ENCODE measurements at regions not wholly inside any gene's neighbourhood (a gene's known extent, or its start where the extent isn't known, plus 50 kb on each side); places are given as distances from the start of the nearest gene placed in this dataset.

DNA sequence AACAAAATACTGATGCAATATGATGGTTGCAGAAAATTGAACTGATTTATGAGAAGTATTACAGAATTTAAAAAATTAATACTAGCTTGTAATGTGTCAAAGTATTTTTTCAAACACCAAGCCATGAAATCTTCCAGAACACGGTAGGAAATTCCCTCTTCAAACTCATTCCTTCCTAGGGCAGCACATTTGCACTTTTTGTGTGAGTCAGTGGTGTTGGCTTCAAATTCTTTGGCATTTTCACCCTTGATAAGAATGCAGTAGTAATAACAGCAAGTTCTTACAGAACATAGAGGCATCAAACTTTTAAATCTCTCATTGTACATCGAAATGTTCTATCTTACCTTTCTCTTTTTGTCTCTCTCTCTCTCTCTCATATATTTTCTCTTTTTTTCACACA is 191.8 kb downstream of the CGGBP1 start (continued):
- TF ChIP-seq, protein P1, sequence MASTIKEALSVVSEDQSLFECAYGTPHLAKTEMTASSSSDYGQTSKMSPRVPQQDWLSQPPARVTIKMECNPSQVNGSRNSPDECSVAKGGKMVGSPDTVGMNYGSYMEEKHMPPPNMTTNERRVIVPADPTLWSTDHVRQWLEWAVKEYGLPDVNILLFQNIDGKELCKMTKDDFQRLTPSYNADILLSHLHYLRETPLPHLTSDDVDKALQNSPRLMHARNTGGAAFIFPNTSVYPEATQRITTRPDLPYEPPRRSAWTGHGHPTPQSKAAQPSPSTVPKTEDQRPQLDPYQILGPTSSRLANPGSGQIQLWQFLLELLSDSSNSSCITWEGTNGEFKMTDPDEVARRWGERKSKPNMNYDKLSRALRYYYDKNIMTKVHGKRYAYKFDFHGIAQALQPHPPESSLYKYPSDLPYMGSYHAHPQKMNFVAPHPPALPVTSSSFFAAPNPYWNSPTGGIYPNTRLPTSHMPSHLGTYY (CRISPR knock-in tag; IDR thresholded peaks at IDR 0.05): no peak
- no peak for TF ChIP-seq ZNF423 (CRISPR knock-in tag; IDR thresholded peaks at IDR 0.05)
- no peak for TF ChIP-seq KAT7 (CRISPR knock-in tag; IDR thresholded peaks at IDR 0.05; ENCODE audit: borderline replicate concordance)
- no peak for TF ChIP-seq ATF1 (CRISPR knock-in tag; IDR thresholded peaks at IDR 0.05)
- TF ChIP-seq, protein P2, sequence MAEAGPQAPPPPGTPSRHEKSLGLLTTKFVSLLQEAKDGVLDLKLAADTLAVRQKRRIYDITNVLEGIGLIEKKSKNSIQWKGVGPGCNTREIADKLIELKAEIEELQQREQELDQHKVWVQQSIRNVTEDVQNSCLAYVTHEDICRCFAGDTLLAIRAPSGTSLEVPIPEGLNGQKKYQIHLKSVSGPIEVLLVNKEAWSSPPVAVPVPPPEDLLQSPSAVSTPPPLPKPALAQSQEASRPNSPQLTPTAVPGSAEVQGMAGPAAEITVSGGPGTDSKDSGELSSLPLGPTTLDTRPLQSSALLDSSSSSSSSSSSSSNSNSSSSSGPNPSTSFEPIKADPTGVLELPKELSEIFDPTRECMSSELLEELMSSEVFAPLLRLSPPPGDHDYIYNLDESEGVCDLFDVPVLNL (CRISPR knock-in tag; IDR thresholded peaks at IDR 0.05; ENCODE audit: borderline replicate concordance, low read depth): no peak
- TF ChIP-seq ZBTB21 (CRISPR knock-in tag; IDR thresholded peaks at IDR 0.05; ENCODE audit: borderline replicate concordance): no peak
- no peak for TF ChIP-seq ZNF317 (CRISPR knock-in tag; IDR thresholded peaks at IDR 0.05; ENCODE audit: borderline replicate concordance, low read depth)
- TF ChIP-seq, protein P3, sequence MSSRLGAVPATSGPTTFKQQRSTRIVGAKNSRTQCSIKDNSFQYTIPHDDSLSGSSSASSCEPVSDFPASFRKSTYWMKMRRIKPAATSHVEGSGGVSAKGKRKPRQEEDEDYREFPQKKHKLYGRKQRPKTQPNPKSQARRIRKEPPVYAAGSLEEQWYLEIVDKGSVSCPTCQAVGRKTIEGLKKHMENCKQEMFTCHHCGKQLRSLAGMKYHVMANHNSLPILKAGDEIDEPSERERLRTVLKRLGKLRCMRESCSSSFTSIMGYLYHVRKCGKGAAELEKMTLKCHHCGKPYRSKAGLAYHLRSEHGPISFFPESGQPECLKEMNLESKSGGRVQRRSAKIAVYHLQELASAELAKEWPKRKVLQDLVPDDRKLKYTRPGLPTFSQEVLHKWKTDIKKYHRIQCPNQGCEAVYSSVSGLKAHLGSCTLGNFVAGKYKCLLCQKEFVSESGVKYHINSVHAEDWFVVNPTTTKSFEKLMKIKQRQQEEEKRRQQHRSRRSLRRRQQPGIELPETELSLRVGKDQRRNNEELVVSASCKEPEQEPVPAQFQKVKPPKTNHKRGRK (CRISPR knock-in tag; IDR thresholded peaks at IDR 0.05; ENCODE audit: borderline replicate concordance): no peak
- no peak for TF ChIP-seq ZNF396 (CRISPR knock-in tag; IDR thresholded peaks at IDR 0.05; ENCODE audit: borderline replicate concordance)
- TF ChIP-seq FOXK1 (CRISPR knock-in tag; IDR thresholded peaks at IDR 0.05): no peak

DNA sequence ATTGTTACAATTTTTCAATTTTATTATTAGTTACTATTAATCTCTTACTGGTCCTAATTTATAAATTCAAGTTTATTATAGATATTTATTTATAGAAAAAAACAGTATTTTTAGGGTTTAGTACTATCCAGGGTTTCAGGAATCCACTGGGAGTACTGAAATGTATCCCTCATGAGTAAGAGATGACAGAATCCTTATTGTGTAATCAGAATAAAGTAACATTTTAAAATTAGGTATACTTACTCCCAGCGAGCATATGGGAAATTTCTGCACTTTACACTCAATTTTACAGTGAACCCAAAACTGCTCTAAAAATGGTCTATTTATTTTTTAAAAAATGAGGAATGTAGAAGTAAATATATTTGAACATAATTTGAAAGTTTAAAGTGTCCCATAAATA is 202.7 kb downstream of the CGGBP1 start:
- ATAC-seq: no peak
- Mint-ChIP-seq H3K27ac (no peak overlapping the region), H3K36me3 (no peaks in the 10 kb centered on the region), H3K4me1 (no peaks in the 10 kb centered on the region), H3K27me3 (ENCODE audit: low read depth) (no peaks in the 10 kb centered on the region), H3K4me3 (no peak overlapping the region), H3K9me3 (peaks cover 1% of the 10 kb centered on the region)
- CTCF ChIA-PET: no interaction called here
- DNase-seq (ENCODE audit: low spot score): no peak
- POLR2A ChIA-PET: no interaction called here
- TF ChIP-seq, protein P4, sequence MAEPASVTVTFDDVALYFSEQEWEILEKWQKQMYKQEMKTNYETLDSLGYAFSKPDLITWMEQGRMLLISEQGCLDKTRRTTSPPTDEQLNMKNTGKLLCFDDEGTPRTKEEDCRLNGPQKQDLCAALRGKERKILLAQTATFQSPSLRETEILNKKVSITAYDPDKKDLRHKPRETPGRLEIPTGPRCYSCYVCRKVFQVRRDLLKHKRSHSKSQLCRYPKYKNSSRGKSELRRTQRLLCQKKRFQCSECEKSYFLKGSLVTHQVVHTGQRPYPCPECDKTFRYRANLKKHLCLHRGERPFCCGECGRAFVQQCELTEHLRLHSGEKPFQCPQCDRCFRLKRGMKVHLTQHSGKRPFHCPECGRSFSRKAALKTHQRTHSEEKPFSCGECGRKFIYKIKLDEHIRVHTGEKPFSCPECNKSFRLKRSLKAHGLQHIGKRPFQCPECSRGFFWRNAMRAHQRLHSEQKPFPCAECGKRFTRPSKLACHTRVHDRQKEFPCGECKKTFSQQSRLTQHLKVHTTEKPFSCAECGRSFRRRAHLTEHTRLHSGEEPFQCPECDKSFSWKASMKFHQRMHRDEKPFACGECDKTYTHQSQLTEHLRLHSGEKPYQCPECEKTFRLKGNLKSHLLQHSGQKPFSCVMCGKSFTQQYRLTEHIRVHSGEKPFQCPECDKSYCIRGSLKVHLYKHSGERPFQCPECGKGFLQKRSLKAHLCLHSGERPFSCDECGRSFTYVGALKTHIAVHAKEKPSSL (CRISPR knock-in tag; conservative IDR thresholded peaks at IDR 0.05): no peak

DNA sequence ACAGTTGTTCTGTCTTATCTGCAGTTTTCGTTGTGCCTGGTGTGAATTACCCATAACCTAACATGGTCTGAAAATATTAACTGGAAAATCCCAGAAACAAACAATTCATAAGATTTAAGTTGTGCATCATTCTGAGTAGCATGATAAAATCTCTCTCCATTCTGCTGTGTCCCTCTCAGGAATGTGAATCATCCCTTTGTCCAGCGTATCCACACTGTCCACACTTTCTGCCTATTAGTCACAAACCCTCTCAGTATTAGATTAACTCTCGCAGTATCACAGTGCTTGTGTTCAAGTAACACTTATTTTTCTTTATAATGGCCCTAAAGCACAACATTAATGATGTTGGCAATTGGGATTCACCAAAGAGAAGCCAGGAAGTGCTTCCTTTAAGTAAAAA is 203.2 kb downstream of the CGGBP1 start:
- Mint-ChIP-seq H3K4me1 (no peaks in the 10 kb centered on the region), H3K4me3 (no peak overlapping the region), H3K27me3 (ENCODE audit: low read depth) (no peaks in the 10 kb centered on the region), H3K9me3 (peaks cover 4% of the 10 kb centered on the region), H3K27ac (no peak overlapping the region), H3K36me3 (no peaks in the 10 kb centered on the region)
- ChIA-PET POLR2A (no interaction called here), CTCF (no interaction called here)
- TF ChIP-seq TEAD1 (CRISPR knock-in tag; IDR thresholded peaks at IDR 0.05): no peak
- TF ChIP-seq EMX1 (CRISPR knock-in tag; IDR thresholded peaks at IDR 0.05): no peak
- TF ChIP-seq MYBL2 (CRISPR knock-in tag; IDR thresholded peaks at IDR 0.05): no peak
- no peak for TF ChIP-seq NFATC4 (CRISPR knock-in tag; IDR thresholded peaks at IDR 0.05)
- DNase-seq (ENCODE audit: low spot score): no peak
- no peak for ATAC-seq

DNA sequence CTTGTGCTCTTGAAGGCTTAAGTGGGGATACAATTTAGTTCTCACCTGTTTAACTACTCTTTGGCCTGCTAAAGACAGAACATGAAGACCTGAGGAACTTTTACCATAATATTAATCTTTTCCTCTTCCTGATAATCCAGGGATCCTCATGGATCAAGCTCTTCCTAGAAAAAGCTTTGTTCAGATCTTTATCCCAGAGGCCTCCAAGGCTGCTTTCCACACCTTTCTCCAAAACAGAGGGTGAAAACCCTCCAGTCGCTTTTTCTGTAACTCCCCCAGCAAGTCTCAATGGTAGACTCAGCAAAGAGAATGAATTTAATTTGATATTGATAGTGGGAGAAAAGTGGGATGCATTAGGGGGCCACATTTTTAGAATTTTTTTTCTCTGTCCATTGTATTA is 203.6 kb downstream of the CGGBP1 start:
- H3K36me3 Mint-ChIP-seq: peaks cover under 1% of the 10 kb centered on the region; the same call in 1 of the 2 replicates
- TF ChIP-seq, protein P5, sequence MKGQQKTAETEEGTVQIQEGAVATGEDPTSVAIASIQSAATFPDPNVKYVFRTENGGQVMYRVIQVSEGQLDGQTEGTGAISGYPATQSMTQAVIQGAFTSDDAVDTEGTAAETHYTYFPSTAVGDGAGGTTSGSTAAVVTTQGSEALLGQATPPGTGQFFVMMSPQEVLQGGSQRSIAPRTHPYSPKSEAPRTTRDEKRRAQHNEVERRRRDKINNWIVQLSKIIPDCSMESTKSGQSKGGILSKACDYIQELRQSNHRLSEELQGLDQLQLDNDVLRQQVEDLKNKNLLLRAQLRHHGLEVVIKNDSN (CRISPR knock-in tag; IDR thresholded peaks at IDR 0.05): no peak
- TF ChIP-seq, protein P3 (CRISPR knock-in tag; IDR thresholded peaks at IDR 0.05; ENCODE audit: borderline replicate concordance): no peak
- TF ChIP-seq, protein P6, sequence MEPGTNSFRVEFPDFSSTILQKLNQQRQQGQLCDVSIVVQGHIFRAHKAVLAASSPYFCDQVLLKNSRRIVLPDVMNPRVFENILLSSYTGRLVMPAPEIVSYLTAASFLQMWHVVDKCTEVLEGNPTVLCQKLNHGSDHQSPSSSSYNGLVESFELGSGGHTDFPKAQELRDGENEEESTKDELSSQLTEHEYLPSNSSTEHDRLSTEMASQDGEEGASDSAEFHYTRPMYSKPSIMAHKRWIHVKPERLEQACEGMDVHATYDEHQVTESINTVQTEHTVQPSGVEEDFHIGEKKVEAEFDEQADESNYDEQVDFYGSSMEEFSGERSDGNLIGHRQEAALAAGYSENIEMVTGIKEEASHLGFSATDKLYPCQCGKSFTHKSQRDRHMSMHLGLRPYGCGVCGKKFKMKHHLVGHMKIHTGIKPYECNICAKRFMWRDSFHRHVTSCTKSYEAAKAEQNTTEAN (CRISPR knock-in tag; IDR thresholded peaks at IDR 0.05): no peak
- TF ChIP-seq, protein P4 (CRISPR knock-in tag; conservative IDR thresholded peaks at IDR 0.05): no peak
- TF ChIP-seq ZNF263 (CRISPR knock-in tag; IDR thresholded peaks at IDR 0.05; ENCODE audit: low read depth): no peak

More for the DNA sequence above, 203.6 kb downstream of the CGGBP1 start:
- ATAC-seq (no peak), DNase-seq (ENCODE audit: low spot score) (no peak)
- POLR2A ChIA-PET: no interaction called here
- CTCF ChIA-PET: no interaction called here
- Mint-ChIP-seq H3K4me1 (no peaks in the 10 kb centered on the region), H3K27ac (no peak overlapping the region), H3K9me3 (peaks cover 6% of the 10 kb centered on the region), H3K4me3 (no peak overlapping the region), H3K27me3 (ENCODE audit: low read depth) (no peaks in the 10 kb centered on the region)
